GM18870 (cell line): ENCODE measurements at regions not wholly inside any gene's neighbourhood (a gene's known extent, or its start where the extent isn't known, plus 50 kb on each side); places are given as distances from the start of the nearest gene placed in this dataset.

Experiments used
- ATAC-seq: cut with Tn5 transposase; IDR thresholded peaks from one replicate; pipeline ENCODE4 v1.9.1; 2021; ENCODE audit warnings: moderate library complexity; ENCODE audit not compliant: unreplicated experiment

DNA sequence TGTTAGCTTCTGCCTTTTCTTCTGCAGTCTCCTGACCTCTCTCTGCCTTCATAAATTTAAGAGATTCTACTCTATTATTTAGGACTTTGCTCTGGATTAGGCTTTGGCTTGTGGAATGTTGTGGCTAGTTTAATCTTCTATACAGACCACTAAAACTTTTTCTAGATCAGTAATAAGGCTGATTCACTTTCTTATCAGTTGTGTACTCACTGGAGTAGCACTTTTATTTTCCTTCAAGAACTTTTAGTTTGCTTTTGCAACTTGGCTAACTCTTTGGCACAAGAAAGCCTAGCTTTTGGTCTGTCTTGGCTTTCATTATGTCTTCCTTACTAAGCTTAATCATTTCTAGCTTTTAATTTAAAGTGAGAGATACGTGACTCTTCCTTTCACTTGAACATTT, 265.5 kb upstream of the TBC1D5 start:
- no peak for ATAC-seq

DNA sequence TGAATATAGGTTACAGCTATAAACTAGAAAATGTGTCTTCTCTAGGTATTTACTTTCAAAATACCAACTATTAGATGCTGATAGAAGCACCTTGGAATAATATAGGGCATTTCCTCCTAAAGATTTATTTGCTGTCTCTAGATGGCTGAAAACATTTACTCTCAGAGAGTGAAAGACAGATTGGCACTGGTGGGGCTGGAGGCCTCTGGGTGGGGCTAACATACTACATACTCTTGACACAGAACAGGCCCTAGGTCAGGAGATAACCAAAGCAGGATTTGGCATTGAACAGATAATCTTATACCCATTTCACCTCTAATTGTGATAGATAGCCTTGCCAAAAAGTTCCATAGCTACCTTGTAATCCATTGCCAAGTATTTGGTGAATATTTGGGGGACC, 253.3 kb upstream of the TBC1D5 start:
- ATAC-seq = no peak

DNA sequence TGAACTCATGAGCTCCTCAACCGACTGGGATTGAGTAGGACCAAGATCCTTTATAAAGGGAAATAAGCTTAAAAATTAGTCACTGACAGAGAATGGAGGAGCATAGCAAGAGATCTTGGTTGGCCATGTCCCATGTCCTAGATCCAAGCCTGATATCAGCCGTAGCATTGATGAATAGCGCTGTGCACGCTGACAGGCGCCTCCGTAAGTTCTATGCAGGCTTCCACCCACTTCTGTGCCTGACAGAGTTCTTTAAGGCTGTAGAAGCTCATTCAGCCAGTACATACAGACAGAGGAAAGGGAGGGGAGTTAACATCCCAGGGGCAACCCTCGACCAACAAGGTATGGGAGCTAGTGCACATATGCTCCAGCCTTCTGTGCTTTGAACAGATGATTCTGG, 251.7 kb upstream of the TBC1D5 start:
- no peak for ATAC-seq

DNA sequence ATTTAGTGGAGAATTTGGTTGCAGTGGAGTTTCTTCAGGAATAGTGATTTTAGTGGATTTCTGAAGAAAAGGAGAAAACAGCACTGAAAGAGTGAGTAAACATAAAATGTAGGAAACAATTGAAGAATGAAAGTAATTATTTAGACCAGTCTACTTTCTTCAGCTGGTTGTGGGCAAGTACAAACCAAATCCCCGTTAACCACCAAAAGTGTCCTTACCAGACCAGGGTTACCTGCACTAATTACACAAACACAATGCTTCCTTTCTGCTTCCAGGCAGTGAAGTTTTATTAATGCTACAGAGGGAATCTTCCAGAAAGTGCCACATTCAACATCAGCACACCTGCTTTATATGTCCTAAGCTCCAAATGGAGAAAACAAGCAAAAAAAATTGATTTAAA, 248.0 kb upstream of the TBC1D5 start:
- ATAC-seq = no peak

DNA sequence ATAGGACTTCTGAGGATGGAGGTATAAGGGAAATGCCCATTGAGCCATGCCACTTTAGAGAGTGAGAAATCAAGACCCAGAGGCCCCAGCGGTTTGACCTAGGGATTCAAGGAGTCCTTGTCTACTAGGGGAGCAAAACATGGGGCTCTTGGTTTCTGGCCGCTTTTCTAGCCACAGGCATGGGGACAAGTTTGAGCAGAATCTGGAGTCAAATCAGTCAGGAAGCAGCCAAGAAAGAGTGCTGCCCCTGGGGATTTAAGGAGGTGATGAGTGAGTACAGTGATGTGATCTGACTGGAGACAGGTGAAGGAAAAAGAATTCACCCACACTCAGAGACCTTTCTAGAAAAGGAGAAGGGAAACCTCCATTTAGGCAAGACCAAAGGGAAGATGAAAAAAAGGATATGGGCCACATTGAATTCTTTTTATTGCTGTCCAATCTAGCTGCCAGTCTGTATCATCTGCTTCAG, 244.0 kb upstream of the TBC1D5 start:
- no peak for ATAC-seq

DNA sequence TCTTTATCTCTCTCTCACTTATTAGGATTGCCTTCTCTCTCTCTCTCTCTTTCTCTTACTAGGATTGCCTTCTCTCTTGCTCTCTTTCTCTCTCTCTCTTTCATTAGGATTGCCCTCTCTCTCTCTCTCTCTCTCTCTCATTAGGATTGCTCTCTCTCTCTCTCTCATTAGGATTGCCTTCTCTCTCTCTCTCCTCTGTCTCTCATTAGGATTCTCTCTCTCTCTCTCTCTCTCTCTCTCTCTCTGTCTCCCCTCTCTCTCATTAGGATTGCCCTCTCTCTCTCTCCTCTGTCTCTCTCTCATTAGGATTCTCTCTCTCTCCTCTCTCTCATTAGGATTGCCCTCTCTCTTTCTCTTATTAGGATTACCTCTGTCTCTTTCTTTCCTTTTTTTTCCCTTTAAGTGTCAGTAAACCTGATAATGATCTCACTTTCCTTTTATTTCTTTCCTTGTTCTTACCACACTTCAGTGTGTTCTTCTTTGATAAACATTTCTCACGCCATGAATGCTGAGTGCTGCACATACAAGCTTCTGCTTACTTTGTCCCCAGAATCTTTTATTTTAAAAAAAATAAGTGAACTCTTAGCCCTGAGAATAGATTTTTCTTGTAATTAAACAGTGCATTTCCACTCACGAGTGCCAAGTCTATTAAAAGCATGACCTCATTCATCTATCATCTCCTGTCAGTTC, 243.4 kb upstream of the TBC1D5 start:
- ATAC-seq = no peak

DNA sequence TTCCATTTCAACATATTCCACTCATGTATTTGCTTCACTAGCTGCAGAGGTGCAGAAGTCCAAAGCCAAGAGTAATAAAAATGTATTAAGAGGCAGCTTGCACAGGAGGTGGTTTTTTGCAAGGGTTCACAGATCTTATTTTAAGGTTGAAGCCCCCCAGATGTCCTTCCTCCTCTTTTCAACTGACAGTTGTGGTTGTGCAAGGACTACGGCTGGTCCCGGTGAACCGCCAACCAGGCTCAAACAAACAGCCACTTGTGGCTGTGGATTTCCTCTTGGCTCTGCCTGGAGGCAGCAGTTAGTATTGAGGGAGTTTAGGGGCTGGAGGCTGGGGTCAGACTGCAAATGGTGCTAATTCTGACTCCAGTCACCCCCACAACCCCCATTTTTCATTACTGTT, 240.7 kb upstream of the TBC1D5 start:
- no peak for ATAC-seq

DNA sequence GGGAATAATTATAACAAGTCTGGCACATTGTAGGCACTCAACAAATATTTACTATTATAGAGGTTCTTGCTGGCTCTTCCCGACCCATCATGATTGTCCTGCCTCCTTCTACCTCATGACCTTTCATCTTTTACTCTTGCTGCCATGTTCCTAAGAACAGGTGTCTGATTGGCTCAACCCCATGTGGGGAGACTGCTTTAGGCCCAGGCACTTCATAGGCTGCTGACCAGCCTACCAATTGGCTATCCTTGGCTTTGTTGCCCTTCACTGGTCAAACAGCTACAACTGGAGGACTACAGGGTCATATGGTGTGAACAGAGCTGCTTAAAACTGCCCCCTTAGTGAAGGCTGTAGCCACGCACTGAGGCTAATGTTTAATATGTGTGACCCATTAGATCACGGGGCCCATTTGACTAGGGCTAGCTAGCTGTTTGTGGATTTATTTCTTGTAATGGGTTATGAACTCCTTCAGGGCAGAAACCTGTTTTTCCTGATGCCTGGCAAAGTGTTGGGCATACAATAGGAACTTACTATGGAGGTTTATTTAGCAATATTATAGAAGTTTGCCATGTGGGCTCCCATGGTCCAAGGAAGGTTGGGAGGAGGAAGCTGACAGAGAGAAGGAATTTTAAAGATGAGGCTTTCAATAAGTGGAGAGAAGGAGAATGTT, 239.9 kb upstream of the TBC1D5 start:
- no peak for ATAC-seq

DNA sequence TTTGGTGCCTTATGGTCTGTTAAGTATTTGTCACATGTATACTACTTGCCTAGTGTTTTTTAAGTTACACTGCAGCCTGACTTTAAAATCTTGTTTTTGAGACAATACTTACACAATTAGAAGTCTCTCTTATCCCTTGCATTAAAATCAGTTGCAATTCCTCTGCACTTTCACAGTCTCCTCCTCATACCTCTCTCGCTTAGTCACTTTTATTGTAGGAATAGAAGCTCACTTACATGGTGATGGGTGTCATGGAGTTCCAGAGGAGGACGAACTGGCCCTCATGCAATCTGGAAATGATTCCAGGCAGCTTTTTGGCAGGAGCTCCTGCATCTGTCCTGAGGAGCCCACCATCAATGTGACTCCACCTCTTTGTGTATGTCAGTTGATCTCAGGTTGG, 238.4 kb upstream of the TBC1D5 start:
- no peak for ATAC-seq

DNA sequence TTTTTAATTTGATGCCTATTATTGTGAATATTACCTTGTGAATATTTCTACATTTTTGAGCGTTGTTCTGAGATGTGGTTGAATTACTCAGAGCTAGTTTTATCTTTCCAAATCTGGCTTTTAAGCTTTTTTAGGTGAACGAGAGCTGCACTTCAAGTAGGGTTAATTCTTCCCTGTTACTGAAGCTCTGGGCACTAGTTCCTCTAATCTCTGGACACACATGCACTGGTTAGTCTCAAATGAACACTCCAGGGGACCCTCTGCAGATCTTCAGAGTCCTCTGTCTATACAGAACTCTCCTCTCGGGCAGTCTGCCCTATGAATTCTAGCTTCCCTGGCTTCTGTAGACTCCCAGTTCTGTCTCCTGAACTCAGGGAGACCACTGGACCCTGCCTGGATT, 237.5 kb upstream of the TBC1D5 start:
- no peak for ATAC-seq

DNA sequence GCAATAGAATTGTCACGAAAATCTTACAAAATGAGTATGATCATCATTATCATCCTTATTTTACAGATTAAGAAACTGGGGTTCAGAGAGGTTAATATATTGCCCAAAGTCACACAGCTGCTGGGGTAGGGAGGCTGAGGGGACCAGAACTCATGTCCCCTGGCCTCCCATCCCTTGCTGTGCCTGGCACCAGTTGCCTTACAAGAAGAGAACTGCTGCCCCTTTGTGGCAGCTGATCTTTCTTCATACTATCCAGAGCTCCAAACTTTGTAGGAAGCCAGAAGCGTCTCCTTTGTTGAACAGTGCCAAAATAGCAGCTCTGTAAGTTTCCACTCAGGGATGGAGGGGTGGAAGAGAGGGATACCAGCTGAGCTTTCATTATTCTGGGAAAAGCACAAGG, 236.8 kb upstream of the TBC1D5 start:
- no peak for ATAC-seq

DNA sequence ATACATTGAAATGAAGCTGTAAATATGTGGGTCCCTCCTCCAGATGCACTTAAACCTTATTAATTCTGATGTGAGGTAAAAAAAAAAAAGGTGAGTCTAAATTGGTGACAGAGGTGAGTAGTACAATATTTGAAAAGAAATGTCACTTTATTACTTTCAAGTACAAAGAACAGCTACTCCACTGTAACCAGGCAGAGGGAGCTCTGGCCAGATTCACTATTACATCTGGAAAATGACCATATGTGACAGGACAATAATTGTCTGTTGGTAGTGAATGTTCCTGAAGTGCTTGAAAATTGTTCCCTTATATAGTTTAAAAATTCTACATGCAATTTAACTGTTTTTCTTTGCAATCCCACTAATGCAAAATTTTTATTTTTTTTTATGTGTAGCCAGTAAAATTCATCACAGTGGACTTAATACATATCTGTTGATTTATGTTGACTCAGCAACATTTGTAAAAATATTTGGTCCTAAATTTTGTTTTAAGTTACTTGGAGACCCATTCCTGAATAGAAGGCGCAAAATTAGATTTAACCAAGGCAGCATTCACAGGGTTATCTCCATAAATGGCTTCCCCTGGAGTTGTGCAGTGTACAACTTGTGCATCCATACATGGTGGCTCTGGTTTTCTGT, 231.9 kb upstream of the TBC1D5 start:
- no peak for ATAC-seq

DNA sequence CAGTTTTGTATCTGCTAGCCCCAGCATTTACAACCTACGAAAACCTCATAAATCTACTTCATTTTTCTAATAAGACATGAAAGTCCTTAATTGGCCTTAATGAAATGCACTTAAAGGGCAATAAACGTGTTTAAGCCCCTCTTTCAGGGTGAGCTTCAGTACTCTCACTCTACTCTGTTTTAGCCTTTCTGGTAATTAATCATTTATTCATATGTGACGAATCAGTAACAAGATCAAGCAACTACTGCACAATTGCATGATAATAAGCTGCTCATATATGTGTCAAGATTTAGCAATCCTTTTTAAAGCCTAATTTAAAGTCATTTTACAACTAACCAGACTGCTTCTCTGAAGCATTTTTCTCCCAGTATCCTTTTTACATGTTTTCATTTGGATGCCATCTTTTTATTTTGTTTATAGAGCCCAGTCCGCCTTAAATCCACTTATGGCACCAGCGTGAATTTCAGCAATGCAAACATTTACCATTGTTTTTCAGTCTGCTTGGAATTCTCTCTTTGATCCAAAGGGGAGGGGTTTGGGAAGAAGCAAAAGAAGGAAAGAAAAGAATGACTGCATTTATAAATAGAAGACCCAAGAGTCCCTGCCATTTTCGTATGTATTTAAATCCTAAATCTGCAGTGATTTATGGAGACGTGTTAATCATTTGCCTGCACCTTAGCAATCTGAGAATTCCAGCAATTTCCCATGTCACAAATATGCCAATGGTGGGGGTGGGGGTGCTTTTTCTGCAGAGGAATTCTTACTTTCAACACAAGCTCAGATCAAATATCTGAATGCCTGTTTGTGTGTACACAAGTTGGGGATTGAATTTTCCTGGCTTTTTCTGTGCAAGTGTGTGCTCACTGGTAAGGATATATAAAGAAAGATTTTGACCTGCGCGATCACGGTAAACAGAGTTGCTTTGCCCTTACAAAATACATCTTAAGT, 230.8 kb upstream of the TBC1D5 start:
- ATAC-seq = no peak

DNA sequence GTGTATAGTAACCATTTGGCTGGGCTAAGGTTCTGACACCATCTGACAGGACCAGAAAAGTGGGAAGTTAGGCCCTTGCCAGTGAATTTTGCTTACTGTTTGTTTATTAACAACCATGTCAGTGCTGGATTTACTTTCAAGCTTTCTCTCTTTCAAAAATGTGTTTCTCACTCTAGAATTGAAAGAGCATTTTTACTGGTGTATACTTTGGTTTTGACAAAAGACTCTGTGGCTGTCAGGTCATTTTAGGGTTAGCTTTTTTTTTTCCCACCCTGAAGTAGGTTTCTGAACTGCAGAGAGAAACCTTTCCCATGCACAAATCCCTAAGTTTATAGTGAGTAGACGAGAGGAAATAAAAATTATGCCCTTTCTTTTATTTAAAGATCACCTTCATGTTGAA, 230.0 kb upstream of the TBC1D5 start:
- no peak for ATAC-seq

DNA sequence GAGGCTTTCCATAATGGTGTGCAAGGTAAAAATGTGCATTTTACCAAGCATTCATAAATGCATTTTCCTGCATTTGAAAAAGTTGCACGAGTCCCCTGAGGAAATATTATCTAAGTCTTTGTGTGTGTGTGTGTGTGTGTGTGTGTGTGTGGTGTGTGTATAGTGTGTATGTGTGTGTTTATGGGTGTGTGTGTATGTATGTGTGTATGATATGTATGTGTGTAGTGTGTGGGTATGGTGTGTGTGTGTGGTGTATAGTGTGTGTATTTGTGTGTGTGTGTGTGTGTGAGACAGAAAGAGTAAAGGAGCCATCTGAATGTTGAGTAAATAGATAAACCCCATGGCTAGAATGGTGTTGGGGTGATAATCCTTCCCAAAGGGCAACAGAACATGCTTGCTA, 229.6 kb upstream of the TBC1D5 start:
- no peak for ATAC-seq

DNA sequence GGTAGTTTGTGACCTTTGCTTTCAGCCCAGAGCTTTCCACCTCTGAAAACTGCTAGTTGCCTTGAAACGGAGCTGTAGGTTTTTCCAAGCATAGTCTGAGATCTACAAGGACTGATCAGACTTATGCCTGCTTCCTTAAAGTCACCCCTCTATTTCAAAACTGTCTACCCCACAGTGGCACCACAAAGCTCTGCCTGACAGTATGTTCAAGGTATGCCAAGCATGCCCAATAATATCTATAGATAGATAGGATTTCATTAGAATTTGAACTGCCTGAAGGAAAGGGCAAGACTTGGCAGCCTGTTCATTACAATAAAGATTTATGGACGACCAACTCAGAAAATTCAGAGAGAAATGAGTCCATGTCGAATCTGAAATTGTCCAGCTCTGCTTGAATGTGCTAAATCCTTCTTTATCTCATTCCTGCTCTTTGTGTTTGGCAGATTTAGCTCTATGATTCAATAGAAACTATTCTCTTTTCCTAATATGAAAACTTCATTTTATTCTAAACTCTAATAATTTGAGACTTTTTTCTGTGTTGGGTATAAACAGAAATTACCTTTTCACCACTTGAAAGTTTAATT, 227.6 kb upstream of the TBC1D5 start:
- ATAC-seq = no peak

DNA sequence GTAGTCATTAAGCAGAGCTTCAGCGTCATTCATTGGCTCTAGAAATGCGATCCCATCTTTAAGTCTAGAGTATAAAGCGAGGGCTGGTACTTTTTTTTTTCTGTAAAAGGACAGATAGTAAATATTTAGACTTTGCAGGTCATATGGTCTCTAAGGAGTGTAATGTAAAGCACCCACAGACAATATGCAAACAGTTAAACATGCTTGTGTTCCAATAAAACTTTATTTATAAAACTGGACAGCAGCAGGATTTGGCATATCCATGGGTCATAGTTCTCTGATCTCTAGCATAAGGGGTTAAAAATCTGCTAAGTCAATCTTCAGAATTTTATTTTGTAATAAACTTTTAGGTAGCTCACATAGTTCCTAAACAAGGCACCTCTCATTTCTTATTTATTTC, 226.8 kb upstream of the TBC1D5 start:
- no peak for ATAC-seq

DNA sequence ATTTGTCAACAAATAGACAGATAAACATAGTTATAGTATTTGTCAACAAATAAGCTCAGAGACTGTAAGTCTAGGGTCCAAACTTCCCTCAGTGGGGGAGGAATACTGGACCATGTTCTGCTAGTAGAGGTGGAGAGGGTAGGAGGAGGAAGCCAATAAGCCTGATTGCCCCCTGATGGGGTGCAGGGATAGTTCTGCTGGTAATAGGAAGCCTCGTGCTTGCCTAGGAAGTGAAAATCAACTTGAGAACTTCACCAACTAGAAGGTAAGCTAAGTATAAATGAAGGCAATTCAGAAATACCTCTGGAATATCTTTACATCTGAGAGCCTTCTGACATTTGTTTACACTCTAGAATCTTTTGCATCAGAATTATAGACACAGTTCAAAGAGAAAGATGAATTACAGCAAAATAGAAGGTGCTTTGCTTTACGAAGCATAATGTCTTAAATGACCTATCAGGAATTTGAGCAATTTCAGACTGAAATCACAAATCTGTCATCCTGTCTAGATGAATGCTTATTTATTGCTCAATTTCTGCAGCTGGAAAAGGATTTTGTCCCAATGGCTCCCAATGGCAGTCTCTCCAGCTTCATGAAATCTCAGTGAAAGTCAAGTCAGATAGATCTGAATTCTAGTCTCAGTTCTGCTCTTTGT, 225.6 kb upstream of the TBC1D5 start:
- no peak for ATAC-seq

DNA sequence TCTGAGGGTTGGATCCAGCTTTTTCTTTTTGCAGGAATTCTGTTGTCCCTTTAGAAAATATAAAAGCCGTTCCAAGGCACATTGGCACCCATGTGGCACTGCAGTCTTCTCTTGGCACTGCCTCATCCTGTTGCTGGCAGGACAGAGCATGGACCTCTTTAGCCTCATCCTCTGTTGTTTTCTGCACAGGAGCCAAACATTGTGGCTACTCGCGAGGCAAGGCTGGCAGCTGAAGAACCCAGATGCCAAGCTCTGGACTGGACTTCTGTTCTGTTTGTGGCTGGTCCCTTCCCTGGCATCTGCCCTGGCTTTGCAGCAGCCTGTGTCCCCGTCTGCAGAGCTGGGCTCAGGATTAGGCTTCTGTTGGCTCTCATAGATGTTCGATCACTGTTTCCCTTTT, 224.7 kb upstream of the TBC1D5 start:
- ATAC-seq = no peak

DNA sequence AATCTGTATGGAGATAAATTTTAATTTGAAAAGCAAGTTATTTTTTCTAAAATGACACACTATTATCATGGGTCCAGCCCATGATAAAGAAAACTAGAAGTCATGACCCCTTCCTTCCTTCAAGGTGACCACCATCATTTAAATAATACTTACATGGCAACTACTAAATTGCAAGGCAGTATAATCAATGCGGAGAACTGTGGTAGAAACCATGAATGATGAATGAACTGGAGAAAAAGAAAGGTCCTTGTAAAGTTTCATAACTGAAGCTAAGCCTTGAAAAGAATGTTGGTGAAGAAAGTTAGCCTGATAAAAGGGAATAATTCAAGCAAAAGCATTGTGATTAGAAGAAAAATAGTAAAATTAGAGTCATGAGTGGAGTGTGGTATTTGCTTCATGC, 222.9 kb upstream of the TBC1D5 start:
- no peak for ATAC-seq
